Right cardiac atrium (tissue), 5 donors: ENCODE measurements at regions not wholly inside any gene's neighbourhood (a gene's known extent, or its start where the extent isn't known, plus 50 kb on each side); places are given as distances from the start of the nearest gene placed in this dataset.

Experiments used
- ATAC-seq, 2 donors: fragments of 200-7000 bp; cut with Tn5 transposase; one replicate each; pipeline versions ENCODE4 v1.8.0 to v1.9.1; 2020; ENCODE audit warnings: moderate library complexity in 2 of 2, mild to moderate bottlenecking in 1 of 2
- DNase-seq, 3 donors: peaks; one replicate each; pipeline ENCODE4 v3.0.0-alpha.2; 2020
- H3K27ac ChIP-seq: one replicate; pipeline ENCODE4 v1.5.1; 2013; ENCODE audit warnings: mild to moderate bottlenecking, low read length, control low read depth, moderate library complexity
- H3K27me3 ChIP-seq: one replicate; pipeline ENCODE4 v1.6.1; 2013; ENCODE audit not compliant: control insufficient read depth, insufficient read depth
- H3K4me1 ChIP-seq: one replicate; pipeline ENCODE4 v1.6.1; 2013; ENCODE audit warnings: low read length; ENCODE audit not compliant: control insufficient read depth, insufficient read depth
- H3K4me3 ChIP-seq: one replicate; pipeline ENCODE4 v1.5.1; 2013; ENCODE audit warnings: low read length, control low read depth
- H3K9me3 ChIP-seq: one replicate; pipeline ENCODE4 v1.6.1; 2013; ENCODE audit warnings: low read length; ENCODE audit not compliant: control insufficient read depth
- WGBS: extraction: QIAGEN DNeasy Blood & Tissue Kit; methylation state at CpG from one replicate; pipeline ENCODE4 v1.1.7; 2013; 5-methylcytosine and 5-hydroxymethylcytosine counted together
- intact Hi-C, 4 donors: fragments of 100-400 bp; cut with DNase I; formaldehyde crosslinking; loops; one replicate each; pipeline versions ENCODE4 v1.11.0 to v1.14.0; 2022 to 2023
- donor health status: healthy with polysubstance abuse.
- donor health status: DM: no; HTN: yes; CAD: no.
- donor health status: DM: no; HTN: no; CAD: no.
- donor health status: DM: no; HTN: yes; CAD: no; lungs with severe emphysema.
- donor health status: DM: yes; HTN: yes; CAD: no.

- ATAC-seq, result no peak
- Histone ChIP-seq H3K27me3 (no peaks in the 10 kb centered on the region), H3K27ac (no peak overlapping the region), H3K4me1 (peaks cover 13% of the 10 kb centered on the region), H3K9me3 (no peaks in the 10 kb centered on the region), H3K4me3 (no peak overlapping the region)
- DNase-seq, result no peak
- WGBS, result 84% methylated on average over 2 of the region's 2 CpGs
- intact Hi-C loops, result loop anchor here in 1 of 4 donors (10.0 kb wide), 1 partner anchor 64 kb away; the partner anchor contains the start of gene RALGAPA2
Observed at GRCh38 chr20:20778676-20779075, 66.2 kb upstream of the RALGAPA2 start.

GRCh38 chr20:20772497-20773085 lies 60.1 kb upstream of the RALGAPA2 start:
- intact Hi-C loops, result loop anchor here in 1 of 4 donors (10.0 kb wide), 1 partner anchor 58 kb away; the partner anchor contains the start of gene RALGAPA2
- no peaks in the 10 kb centered on the region for H3K9me3 ChIP-seq
- no peaks in the 10 kb centered on the region for H3K4me1 ChIP-seq
- no peaks in the 10 kb centered on the region for H3K27me3 ChIP-seq
- DNase-seq (no peak), ATAC-seq (no peak)
- no peak overlapping the region for H3K4me3 ChIP-seq
- no peak overlapping the region for H3K27ac ChIP-seq
- WGBS, result 84% methylated on average over 3 of the region's 3 CpGs

GRCh38 chr20:20768202-20768815 lies 55.9 kb upstream of the RALGAPA2 start:
- Histone ChIP-seq H3K4me3 (no peak overlapping the region), H3K27ac (no peak overlapping the region), H3K27me3 (no peaks in the 10 kb centered on the region), H3K4me1 (no peaks in the 10 kb centered on the region), H3K9me3 (no peaks in the 10 kb centered on the region)
- DNase-seq, result peak in 1 of 3 donors; percentile 56
- intact Hi-C loops, result no loop called here
- WGBS, result 94% methylated on average over 30 of the region's 30 CpGs
- ATAC-seq, result peak in 1 of 2 donors; percentile 16

- no peak overlapping the region for H3K27ac ChIP-seq
- intact Hi-C loops, result no loop called here
- WGBS, result 59% methylated on average over 4 of the region's 4 CpGs
Observed at GRCh38 chr20:20765696-20766365, 53.4 kb upstream of the RALGAPA2 start.

GRCh38 chr20:20763650-20764049 lies 51.2 kb upstream of the RALGAPA2 start:
- no peaks in the 10 kb centered on the region for H3K9me3 ChIP-seq
- H3K27ac ChIP-seq, result no peak overlapping the region
- intact Hi-C loops, result no loop called here
- no peaks in the 10 kb centered on the region for H3K4me1 ChIP-seq
- no peak overlapping the region for H3K4me3 ChIP-seq
- H3K27me3 ChIP-seq, result no peaks in the 10 kb centered on the region
- DNase-seq (no peak), ATAC-seq (no peak)
- 82% methylated on average over 5 of the region's 5 CpGs for WGBS

More at GRCh38 chr20:20765696-20766365, 53.4 kb upstream of the RALGAPA2 start:
- DNase-seq (no peak), ATAC-seq (peak in 1 of 2 donors; percentile 40)
- Histone ChIP-seq H3K9me3 (no peaks in the 10 kb centered on the region), H3K27me3 (no peaks in the 10 kb centered on the region), H3K4me1 (no peaks in the 10 kb centered on the region), H3K4me3 (no peak overlapping the region)
